ENCODE measurements at regions not wholly inside any gene's neighbourhood (a gene's known extent, or its start where the extent isn't known, plus 50 kb on each side); places are given as distances from the start of the nearest gene placed in this dataset.

- Histone ChIP-seq H3K4me1 (peaks cover 9 to 33% (median 29%) of the 10 kb centered on the region in 9 donors), H3K9me3 (no peaks in the 10 kb centered on the region), H3K36me3 (no peaks in the 10 kb centered on the region), H3K27me3 (no peaks in the 10 kb centered on the region), H3K4me3 (no peak overlapping the region), H3K27ac (peak overlapping the region in 6 of 10 donors; percentile 19 to 82 (median 58))
- 49 to 65% methylated on average over 6 of the region's 6 CpGs for WGBS, 2 donors
- TF ChIP-seq, protein P1, sequence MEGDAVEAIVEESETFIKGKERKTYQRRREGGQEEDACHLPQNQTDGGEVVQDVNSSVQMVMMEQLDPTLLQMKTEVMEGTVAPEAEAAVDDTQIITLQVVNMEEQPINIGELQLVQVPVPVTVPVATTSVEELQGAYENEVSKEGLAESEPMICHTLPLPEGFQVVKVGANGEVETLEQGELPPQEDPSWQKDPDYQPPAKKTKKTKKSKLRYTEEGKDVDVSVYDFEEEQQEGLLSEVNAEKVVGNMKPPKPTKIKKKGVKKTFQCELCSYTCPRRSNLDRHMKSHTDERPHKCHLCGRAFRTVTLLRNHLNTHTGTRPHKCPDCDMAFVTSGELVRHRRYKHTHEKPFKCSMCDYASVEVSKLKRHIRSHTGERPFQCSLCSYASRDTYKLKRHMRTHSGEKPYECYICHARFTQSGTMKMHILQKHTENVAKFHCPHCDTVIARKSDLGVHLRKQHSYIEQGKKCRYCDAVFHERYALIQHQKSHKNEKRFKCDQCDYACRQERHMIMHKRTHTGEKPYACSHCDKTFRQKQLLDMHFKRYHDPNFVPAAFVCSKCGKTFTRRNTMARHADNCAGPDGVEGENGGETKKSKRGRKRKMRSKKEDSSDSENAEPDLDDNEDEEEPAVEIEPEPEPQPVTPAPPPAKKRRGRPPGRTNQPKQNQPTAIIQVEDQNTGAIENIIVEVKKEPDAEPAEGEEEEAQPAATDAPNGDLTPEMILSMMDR (IDR thresholded peaks at IDR 0.05): no peak
- ATAC-seq (peak in 1 of 8 donors; percentile 7), DNase-seq (no peak)
- intact Hi-C loops (cut with DNase I): no loop called here
Measured at GRCh38 chr2:100215371-100215770, 73.0 kb upstream of the AFF3 start.

DNA sequence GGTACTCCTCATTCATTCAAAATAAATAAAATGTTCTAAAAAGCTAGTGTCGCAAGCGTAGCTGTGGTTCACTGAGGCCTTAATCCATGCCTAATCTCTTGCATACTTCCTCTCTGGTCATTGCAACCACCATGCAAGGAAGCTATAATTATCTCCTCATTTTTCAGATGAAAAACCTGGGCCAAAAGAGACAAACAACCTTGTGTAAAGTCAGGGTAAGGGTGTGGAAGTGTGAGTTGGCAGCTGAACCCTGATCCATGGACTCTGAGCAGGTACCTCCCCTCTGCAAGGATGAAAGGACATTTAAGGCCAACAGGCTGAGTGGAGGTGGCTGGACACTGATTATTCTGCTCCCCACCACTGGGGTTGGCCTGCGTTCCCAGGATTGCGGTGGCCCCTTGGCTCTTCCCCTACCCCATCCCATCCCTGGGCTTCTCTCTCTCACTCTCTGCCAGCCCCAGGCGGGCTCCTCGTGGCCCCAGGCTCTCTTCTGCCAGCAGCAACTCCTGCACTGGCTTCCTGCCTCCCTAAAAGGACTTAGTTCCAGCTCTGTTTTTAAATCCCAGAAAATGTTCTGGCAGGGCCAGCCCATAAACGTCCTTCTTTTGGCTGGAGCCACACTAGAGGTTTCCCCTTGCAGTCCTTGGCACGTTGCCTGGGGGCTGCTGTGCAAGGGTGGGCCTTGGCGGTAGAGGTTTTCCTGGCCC is 72.0 kb upstream of the AFF3 start:
- intact Hi-C loops (cut with DNase I): no loop called here
- peak overlapping the region in 9 of 10 donors; percentile 0 to 82 (median 63) for H3K27ac ChIP-seq
- no peaks in the 10 kb centered on the region for H3K27me3 ChIP-seq
- TF ChIP-seq, protein P1 (IDR thresholded peaks at IDR 0.05): no peak
- peaks cover 9 to 33% (median 29%) of the 10 kb centered on the region in 9 donors for H3K4me1 ChIP-seq
- ATAC-seq: peak in 7 of 8 donors; percentile 16 to 43 (median 22)
- no peaks in the 10 kb centered on the region for H3K36me3 ChIP-seq
- H3K4me3 ChIP-seq: no peak overlapping the region
- H3K9me3 ChIP-seq: no peaks in the 10 kb centered on the region
- peak; percentile 23 to 34 for DNase-seq
- WGBS, 2 donors: 30 to 37% methylated on average over 9 of the region's 9 CpGs

GRCh38 chr2:100213595-100213994 is 71.2 kb upstream of the AFF3 start:
- ATAC-seq: peak; percentile 83 to 96 (median 91)
- Histone ChIP-seq H3K36me3 (no peaks in the 10 kb centered on the region), H3K27ac (peak overlapping the region in 8 of 10 donors; percentile 37 to 82 (median 68)), H3K9me3 (no peaks in the 10 kb centered on the region), H3K4me1 (peaks cover 9 to 35% (median 29%) of the 10 kb centered on the region in 9 donors), H3K27me3 (no peaks in the 10 kb centered on the region), H3K4me3 (no peak overlapping the region)
- intact Hi-C loops (cut with DNase I): no loop called here
- TF ChIP-seq, protein P1 (IDR thresholded peaks at IDR 0.05): no peak
- 36 to 48% methylated on average over 3 of the region's 3 CpGs for WGBS, 2 donors
- peak; percentile 74 to 77 for DNase-seq

GRCh38 chr2:100212850-100213249 is 70.5 kb upstream of the AFF3 start:
- no peaks in the 10 kb centered on the region for H3K27me3 ChIP-seq
- 38 to 70% methylated on average over 3 of the region's 3 CpGs for WGBS, 2 donors
- no peaks in the 10 kb centered on the region for H3K36me3 ChIP-seq
- TF ChIP-seq, protein P1 (IDR thresholded peaks at IDR 0.05): no peak
- ATAC-seq (peak in 4 of 8 donors; percentile 26 to 62 (median 56)), DNase-seq (no peak)
- peak overlapping the region in 4 of 10 donors; percentile 18 to 82 (median 44) for H3K27ac ChIP-seq
- H3K4me1 ChIP-seq: peaks cover 9 to 43% (median 33%) of the 10 kb centered on the region in 9 donors
- H3K9me3 ChIP-seq: no peaks in the 10 kb centered on the region
- intact Hi-C loops (cut with DNase I): no loop called here
- H3K4me3 ChIP-seq: no peak overlapping the region

All from heart right ventricle (tissue), 16 donors.